MM.1S (cell line): ENCODE measurements at regions not wholly inside any gene's neighbourhood (a gene's known extent, or its start where the extent isn't known, plus 50 kb on each side); places are given as distances from the start of the nearest gene placed in this dataset.

Source experiments
- CTCF ChIP-seq: fragments of 300-600 bp; sonication (generic); IDR thresholded peaks from 2 replicates; pipeline ENCODE4 v1.5.1; 2016; ENCODE audit warnings: antibody characterized with exemption, low read length, mixed read lengths
- EZH2 ChIP-seq: fragments of 300-600 bp; sonication (generic); optimal IDR thresholded peaks from 2 replicates; pipeline ENCODE3; 2017; ENCODE audit warnings: low read depth, mild to moderate bottlenecking, antibody characterized with exemption, low read length, mixed read lengths
- EZH2phosphoT487 ChIP-seq: fragments of 300-600 bp; sonication (generic); IDR thresholded peaks from 2 replicates; pipeline ENCODE4 v1.6.1; 2018; ENCODE audit warnings: antibody characterized with exemption, low read length

GRCh38 chr11:131193031-131193501 is 177.3 kb upstream of the NTM start:
- TF ChIP-seq CTCF (no peak), EZH2 (no peak), EZH2phosphoT487 (no peak)
